RPMI7951 (cell line): ENCODE measurements at regions not wholly inside any gene's neighbourhood (a gene's known extent, or its start where the extent isn't known, plus 50 kb on each side); places are given as distances from the start of the nearest gene placed in this dataset.
"Not testable (repeated sequence)": the region's sequence is repeated elsewhere in the genome, so short reads cannot be mapped to it uniquely, and the experiment has no call there.

Experiments
- DNase-seq: peaks from one replicate; pipeline ENCODE4 v3.0.0-alpha.2; 2012; ENCODE audit warnings: low read depth

DNA sequence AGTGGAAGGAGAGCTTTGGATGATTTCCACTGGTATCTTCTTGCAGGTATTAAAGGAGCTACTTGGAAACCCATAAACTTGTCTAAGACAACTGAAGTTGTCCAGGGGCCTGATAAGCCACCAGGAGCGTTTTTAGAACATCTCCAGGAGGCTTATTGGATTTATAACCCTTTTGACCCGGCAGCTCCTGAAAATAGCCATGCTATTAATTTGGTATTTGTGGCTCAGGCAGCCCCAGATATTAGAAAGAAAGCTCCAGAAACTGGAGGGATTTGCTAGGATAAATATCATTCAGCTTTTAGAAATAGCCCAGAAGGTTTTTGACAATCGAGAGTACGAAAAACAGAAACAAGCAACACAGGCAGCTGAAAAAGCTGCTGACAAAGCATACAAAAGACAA, 461.0 kb upstream of the HTR1E start:
- DNase-seq = no peak

DNA sequence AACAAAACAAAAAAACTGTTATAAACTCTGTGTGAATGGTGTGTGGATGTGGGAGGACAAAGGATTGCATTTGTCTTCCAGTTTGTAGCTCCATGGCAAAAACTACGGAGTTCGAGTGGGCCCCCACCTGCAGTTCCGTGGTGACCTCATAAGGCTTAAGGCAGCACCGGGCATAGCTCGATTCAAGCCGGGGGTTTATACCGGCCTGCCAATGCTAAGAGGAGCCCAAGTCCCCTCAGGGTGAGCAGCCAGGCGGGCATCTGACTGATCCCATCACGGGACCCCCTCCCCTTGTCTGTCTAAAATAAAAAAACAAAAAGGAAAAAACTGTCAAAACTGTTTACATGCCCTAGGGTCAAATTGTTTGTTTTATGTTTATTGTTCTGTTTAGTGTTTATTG, 463.2 kb upstream of the HTR1E start:
- no peak for DNase-seq

DNA sequence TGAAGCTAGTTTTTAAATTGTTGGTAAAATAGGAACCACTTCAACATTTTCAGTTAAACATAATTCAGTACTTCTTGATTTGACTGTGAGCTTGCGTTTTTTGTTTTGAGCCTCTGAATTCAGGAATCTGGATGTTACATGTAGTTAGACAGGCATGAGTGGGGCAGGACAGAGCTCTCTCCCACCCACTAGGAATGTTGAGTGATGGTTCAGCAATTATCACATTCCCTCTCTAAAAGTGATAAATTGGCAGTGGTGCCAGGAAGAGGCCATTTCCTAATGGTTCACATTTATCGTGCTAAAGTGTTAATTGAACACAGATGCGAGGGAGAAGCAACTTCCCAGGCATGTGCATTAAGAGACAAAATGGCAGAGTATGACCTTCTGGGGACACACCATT, 465.5 kb upstream of the HTR1E start:
- DNase-seq = no peak

DNA sequence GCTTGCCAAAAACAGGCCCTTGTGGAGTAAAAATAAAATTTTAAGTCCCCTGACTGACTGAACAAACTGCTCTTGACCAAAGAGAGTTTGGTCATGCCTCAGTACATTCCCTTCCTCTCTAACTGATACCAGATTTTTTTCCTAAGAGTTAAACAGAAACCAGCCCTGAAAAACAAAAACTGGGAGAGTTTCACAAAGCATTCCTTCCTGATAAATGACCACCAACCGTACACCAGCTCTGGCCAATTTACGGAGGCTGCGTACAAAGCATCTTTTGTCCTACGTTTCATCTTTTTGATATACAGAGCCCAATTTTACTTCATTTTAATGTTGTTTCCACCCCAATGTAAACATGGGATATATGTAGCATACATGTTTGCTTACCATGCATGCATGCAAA, 477.4 kb upstream of the HTR1E start:
- no peak for DNase-seq

DNA sequence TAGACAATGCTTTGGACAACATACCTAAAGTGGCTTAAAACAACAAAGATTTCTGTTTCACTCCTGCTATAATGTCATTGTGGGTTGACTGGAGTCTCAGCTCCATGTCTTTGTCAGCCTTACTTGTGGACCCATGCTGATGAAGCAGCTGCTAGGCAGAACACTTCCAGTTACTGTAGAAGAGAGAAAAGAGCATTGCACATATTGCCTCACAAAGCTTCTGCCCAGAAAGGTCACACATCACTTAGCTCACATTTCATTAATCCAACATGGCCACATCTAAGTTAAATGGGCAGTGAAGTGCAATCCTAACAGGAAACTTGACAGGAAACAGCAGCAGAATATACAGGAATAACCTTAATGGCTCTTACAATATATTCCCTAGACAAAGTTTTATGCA, 480.5 kb upstream of the HTR1E start:
- no peak for DNase-seq

DNA sequence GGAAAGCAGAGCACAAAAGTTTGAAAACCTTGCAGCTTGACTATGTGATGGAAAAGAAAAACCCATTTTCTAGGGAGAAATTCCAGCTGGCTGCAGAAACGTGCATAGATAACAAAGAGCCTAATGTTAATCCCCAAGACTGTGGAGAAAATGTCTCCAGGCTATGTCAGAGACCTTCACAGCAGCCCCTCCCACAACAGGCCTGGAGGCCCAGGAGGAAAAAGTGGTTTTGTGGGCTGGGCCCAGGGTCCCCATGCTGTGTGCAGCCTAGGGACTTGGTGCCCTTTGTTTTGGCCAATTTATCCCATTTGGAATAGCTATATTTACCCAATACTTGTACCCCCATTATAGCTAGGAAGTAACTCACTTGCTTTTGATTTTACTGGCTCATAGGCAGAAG, 484.1 kb upstream of the HTR1E start:
- no peak for DNase-seq

DNA sequence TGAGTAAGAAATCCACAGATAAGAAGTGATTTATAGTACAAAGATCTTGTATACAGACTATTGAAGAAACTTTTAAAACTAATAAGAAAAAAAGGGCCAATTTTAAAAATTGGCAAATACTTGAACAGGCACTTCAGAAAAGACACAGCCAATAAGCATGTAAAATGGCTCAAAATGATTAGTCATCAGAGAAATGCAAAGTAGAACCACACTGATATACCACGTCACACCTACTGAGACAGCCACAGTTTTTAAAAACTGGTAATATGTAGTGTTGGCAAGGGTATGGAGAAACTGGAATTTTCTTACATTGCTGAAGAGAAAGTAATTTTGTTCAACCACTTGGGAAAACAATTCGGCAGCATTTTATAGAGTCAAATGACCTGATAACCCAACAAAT, 488.9 kb upstream of the HTR1E start:
- no peak for DNase-seq

DNA sequence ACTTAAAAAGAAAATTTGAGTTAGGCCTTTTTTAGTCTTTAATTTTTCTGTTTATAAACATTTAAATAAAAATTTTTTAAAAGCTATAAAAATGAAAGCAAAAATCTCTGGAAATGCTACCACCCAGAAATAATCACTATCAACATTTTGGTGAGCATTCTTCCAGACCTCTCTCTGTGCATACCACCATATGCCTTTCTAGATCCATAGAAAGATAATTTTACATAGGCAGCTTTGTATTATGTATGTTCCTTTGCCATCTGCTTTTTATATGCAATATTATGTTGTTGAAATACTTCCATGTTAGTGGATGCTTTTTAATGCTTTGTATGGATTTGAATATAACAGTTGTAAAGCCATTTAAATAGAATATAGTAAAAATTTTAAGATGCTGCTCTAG, 496.7 kb upstream of the HTR1E start:
- DNase-seq = no peak

DNA sequence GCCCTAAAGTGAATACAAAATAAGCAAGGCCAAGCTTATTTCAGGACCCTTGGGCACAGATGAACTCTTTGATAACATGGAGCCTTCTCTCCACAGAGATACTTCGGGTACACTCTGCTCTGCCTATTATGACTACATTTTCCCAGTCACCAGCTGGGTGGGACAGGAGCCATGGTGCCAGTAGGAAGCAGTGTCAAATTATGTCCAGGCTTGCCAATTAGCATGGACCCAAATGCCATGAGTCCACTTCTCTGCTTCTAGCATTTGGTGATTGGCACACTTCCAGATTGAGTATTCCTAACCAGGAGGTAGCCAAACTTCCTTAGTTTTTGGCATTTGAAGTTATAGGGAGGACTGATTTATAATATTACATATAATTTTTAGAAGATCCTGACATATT, 513.8 kb upstream of the HTR1E start:
- no peak for DNase-seq

DNA sequence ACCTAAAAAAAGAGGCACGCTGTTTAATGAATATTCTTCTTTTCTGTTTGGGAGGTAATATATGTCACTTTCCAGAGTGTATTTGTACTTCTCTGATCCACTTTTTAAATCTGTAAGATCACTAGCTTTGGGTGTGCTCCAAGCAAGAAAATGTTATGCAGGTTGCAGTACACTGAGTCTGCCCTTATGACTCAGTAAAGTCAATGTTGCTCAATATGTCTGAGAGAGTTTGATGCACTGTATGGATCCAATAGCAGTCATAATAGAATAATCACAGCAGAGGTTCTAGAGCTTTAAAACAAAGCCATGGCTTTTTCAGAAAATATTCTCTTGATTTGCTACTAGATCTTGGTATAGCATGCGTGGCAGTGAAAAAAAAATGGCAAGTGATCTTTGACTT, 525.3 kb upstream of the HTR1E start:
- DNase-seq = no peak

DNA sequence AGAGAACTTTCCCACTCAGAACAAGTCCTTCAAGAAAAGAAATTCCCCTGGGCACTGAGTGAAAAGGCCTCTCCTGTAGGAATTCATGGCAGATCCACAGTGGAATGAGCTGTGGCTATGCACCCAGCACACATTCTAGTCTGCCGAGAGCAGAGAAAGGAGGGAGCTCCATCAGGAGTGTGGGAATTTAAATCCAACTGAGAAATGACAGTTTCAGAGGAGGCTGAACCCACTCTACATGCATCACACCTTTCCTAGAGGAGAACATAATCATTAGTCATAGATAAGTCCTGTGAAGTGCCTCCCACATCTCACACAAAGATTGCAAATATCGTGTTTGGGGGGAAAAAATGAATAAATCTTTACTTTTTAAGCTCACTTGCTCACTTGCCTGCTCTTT, 530.2 kb upstream of the HTR1E start:
- DNase-seq = no peak

DNA sequence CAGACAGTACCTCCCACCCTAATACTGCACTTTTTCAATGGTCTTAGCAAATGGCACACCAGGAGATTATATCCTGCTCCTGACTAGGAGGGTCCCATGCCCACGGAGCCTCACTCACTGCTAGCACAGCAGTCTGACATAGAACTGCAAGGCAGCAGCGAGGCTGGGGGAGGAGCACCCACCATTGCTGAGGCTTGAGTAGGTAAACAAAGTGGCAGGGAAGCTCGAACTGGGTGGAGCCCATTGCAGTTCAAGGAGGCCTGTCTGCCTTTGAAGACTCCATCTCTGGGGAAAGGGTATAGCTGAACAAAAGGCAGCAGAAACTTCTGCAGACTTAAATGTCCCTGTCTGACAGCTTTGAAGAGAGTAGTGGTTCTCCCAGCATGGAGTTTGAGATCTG, 544.5 kb upstream of the HTR1E start:
- not testable (repeated sequence) for DNase-seq

DNA sequence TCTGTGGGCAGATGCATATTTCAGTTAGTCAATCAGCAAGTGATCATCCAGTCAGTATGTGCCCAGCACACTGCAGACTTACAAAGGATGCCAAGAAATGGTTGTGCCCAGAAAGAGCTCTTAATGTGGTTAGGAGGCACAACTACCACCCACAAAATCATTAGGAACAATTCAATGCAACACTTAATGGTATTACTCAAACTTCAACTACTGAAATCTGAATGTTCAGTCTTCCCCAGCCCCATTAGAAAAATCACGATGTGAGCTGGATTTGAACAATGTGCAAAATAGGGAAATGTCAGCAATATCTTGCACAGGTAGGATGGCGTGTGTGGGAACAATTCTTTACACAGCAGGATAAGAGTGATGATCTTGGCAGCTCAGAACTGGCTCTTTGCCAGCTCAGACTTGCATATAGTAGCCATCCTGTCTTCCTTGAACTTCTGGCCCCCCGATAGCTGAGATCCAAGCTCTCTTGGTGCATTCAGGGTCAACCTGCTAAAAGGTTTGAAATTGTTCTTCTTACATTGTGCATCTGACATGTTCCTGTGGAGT, 556.7 kb upstream of the HTR1E start:
- no peak for DNase-seq

DNA sequence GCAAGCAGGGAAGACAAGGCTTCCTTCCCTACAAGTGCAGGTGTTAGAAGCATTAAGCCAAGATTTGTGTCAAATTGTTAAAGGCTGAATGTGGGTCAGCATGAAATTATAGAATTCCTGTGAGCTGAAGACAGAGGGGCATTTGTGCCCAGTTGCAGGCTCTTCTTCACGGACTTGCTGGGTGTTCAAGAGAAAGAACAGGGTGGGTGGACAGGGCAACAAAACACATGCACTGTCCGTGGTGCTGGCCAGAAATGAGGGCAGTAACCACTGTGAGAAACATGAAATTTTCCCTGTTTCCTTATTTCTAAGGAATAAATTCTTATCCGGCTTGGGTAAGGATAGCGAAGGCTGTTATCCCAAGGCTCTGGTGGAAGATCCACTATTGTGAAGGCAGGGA, 579.5 kb upstream of the HTR1E start:
- DNase-seq = no peak

DNA sequence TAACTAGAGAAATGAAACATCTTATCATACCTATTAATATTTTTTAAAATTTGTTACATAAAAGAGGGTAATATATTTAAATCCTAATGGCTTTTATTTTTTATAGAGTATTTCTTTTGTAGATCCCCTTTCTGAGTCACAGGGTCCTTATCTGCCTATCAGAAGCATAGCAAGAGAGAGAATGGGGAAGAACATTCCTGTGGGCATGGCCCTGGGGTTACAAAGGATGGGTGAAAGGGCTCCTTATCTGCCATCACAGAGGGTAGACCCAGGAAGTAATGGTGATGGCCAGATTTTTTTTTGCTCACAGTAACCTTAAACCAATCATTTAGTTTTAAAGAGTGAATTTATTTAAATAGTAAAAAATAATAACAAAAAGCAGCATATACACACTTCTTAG, 582.1 kb upstream of the HTR1E start:
- DNase-seq = no peak

DNA sequence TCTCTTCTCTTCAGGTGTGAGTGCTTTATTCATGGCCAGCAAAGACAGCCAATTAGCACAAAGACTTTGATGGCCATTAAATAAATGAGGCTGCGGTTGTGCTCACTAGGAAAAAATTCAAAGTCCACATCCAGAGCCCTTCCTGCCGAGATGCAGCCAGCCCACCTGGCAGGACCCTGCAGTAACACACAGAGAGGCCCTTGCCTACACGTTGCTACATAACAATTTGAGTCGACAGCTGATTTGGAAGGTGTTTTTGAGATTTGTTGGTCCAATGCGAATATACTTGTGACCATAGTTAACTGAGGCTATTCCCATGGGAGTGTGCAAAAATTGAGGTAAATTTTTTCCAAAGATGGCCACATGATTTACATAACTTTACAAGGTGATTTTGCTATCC, 605.4 kb upstream of the HTR1E start:
- DNase-seq = no peak

DNA sequence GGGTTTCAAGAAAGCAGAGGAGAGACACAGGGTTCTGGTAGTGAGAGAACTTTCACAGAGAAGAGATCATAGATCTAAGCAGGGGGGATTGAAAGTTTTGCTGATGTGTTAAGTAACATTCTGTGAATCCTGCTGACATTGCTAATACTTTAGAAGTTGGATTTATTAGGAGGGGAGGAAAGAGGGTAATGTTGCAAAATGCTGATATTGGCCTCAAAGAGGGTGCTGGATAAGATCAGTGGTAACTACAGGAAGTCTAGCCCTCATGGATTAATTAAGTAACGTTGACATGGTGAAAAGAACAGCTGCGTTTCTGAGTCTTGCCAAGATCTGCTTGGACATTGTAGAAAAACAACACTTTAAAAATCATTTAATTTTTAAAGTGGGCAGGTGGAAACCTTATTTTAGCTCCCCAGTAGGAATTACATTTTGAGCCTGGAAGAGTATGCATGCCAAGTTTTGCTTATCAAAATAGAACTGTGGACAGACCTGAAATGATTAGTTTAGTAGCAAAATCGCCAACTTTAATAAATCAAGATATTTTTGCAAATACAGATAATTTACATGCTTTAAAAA, 606.0 kb upstream of the HTR1E start:
- DNase-seq = no peak

DNA sequence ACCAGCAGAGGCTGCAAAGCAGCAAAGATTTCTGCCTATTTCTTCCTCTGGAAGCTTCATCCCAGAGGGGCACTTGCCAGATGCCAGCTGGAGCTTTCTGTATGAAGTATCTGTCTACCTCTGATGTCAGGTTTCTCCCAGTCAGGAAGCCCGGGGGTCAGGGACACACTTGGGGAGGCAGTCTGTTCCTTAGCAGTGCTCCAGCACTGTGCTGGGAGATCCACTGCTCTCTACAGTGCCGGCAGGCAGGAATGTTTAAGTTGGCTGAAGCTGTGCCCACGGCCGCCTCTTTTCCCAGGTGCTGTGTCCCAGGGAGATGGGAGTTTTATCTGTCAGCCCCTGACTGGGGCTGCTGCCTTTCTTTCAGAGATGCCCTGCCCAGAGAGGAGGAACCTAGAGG, 631.1 kb upstream of the HTR1E start:
- DNase-seq = no peak

DNA sequence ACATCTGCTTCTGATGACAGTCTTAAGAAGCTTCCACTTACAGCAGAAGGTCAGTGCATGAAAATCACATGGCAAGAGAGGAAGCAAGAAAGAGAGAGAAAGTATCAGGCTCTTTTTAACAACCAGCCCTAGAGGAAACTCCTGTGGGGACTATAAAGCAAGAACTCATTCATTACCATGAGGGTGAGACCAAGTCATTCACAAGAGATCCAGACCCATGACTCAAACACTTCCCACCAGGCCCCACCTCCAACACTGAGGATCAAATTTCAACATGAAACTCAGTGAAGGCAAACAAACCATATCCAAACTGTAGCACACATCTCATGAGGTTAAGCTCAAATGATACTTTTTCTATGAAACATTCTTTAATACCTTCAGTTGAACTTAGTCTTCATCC, 643.2 kb upstream of the SYNCRIP start:
- DNase-seq = no peak

DNA sequence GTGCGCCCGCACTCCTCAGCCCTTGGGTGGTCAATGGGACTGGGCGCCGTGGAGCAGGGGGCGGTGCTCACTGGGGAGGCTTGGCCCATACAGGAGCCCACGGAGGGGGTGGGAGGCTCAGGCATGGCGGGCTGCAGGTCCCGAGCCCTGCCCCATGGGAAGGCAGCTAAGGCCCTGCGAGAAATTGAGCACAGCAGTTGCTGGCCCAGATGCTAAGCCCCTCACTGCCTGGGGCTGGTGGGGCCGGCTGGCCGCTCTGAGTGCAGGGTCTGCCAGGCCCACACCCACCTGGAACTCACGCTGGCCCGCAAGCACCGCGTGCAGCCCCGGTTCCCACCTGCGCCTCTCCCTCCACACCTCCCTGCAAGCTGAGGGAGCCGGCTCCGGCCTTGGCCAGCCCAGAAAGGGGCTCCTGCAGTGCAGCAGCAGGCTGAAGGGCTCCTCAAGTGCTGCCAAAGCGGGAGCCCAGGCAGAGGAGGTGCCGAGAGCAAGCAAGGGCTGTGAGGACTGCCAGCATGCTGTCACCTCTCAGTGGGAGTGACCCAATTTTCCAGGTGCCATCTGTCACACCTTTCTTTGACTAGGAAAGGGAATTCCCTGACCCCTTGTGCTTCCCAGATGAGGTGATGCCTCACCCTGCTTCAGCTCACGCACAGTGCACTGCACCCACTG, 642.3 kb upstream of the SYNCRIP start:
- DNase-seq = not testable (repeated sequence)

DNA sequence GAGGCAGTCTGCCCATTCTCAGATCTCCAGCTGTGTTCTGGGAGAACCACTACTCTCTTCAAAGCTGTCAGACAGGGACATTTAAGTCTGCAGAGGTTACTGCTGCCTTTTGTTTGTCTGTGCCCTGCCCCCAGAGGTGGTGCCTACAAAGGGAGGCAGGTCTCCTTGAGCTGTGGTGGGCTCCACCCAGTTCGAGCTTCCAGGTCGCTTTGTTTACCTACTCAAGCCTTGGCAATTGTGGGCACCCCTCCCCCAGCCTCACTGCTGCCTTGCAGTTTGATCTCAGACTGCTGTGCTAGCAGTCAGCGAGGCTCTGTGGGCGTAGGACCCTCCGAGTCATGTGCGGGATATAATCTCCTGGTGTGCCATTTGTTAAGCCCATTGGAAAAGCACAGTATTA, 640.9 kb upstream of the SYNCRIP start:
- DNase-seq = not testable (repeated sequence)

DNA sequence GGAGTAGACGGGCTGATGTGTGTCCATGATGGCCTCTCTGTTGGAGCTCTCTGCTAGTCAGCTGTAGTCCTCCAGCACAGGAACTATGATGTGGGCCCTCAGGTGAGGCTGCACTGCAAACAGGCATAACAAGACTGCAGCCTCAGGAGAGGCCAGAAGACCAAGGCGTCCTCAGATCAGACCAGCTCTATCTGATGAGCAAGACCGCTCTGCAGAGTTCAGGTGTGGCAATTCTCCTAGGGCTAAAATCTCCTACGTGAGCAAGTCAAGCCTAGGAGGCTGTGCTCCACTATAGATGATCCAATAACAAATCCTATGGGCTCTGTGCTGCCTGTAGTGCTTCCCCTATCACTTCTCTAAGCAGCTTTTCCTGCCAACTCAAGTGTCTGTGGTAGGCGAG, 633.4 kb upstream of the SYNCRIP start:
- no peak for DNase-seq

DNA sequence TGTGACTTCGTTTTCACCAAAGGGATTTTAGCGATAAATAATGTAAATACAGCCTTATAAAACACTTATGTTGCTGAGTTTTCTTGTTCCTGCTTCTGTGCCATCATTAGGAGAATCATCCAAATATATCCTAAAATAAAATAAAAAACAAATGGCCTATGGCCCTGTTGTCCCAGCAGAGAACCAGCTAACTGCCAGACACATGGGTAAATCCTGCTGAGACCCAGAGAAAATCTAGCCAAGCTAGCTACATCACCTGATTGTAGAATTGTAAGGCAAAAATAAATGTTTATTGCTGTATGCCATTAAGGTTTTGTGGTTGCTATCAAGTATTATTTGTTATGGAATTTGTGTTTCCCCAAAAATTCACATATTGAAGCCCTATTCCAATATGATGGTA, 631.2 kb upstream of the SYNCRIP start:
- DNase-seq = no peak

DNA sequence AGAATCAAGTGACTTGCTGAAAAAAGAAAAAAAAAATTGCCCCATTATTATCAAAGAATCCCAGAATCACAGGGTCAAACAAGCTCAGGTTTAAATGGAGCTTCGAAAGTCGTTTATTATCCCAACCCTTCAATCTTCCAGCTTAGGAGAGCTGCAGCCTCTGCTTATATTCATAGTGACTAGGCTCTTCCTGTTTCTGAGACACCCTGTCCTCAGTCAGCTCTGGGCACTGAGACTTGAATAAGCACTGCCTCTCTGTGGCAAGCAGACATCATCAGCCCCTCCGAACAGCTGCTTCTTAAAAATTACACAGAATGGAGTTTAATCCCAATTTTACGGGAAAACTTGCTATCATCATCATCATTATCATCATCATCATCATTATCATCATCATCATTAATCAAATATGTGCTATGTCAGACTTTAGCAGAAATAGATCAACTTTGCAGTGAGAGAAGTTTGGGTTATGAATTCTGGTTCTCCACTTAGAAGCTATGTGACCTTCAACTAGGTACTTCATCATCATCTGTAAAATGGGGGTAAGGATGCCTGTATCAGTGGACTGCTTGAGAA, 614.0 kb upstream of the SYNCRIP start:
- no peak for DNase-seq
